ENCODE measurements at regions not wholly inside any gene's neighbourhood (a gene's known extent, or its start where the extent isn't known, plus 50 kb on each side); places are given as distances from the start of the nearest gene placed in this dataset.

- TF ChIP-seq CTCF (IDR thresholded peaks at IDR 0.05): no peak
- no peak for TF ChIP-seq TCF7L2 (IDR thresholded peaks at IDR 0.05; ENCODE audit: low read depth, low read length)
- TF ChIP-seq REST (IDR thresholded peaks at IDR 0.05; ENCODE audit: insufficient read depth in 1 of 2, low read depth in 2 of 2, low read length in 1 of 2): no peak
- TF ChIP-seq POLR2AphosphoS5 (IDR thresholded peaks at IDR 0.05; ENCODE audit: low read depth, low read length): no peak
- TF ChIP-seq SIN3A (IDR thresholded peaks at IDR 0.05; ENCODE audit: borderline replicate concordance, insufficient read depth, low read depth, low read length): no peak
Observed at GRCh38 chr6:78489874-78490273, 377.5 kb upstream of the IRAK1BP1 start.

Measured in Panc1 (cell line).